K562 (cell line): ENCODE measurements at regions not wholly inside any gene's neighbourhood (a gene's known extent, or its start where the extent isn't known, plus 50 kb on each side); places are given as distances from the start of the nearest gene placed in this dataset.

Source experiments
- AFF4 ChIP-seq: sonication (generic); formaldehyde crosslinking; IDR thresholded peaks from 2 replicates; pipeline ENCODE4 v1.8.0; 2023; ENCODE audit warnings: mild to moderate bottlenecking, missing genetic modification reagents
- ARID1B ChIP-seq: fragments of 450-650 bp; IDR thresholded peaks from 2 replicates; pipeline ENCODE4 v1.6.1; 2016; ENCODE audit warnings: antibody characterized with exemption, mild to moderate bottlenecking, inconsistent platforms
- CCAR2 ChIP-seq: fragments of 200-400 bp; formaldehyde crosslinking; IDR thresholded peaks from 2 replicates; pipeline ENCODE4 v1.6.1; 2017; ENCODE audit warnings: mild to moderate bottlenecking, low read depth, low read length
- CLOCK ChIP-seq: fragments of 250-450 bp; sonication (Bioruptor Pico); IDR thresholded peaks from 2 replicates; pipeline ENCODE4 v1.4.0; 2020; ENCODE audit warnings: mild to moderate bottlenecking, moderate library complexity, borderline replicate concordance
- ELK3 ChIP-seq: fragments of 450-650 bp; formaldehyde crosslinking; IDR thresholded peaks from 2 replicates; pipeline ENCODE4 v1.4.0; 2020; ENCODE audit warnings: mild to moderate bottlenecking
- KDM1A ChIP-seq, 2 experiments: fragments of 450-650 bp; IDR thresholded peaks; 2 replicates each; pipeline ENCODE4 v1.6.1; 2016; ENCODE audit warnings: mild to moderate bottlenecking in 2 of 2
- MCM3 ChIP-seq: fragments of 450-650 bp; IDR thresholded peaks from 2 replicates; pipeline ENCODE4 v1.6.1; 2016
- USF1 ChIP-seq: sonication (generic); formaldehyde crosslinking; IDR thresholded peaks from 2 replicates; pipeline ENCODE4 v1.9.0; 2022; ENCODE audit warnings: mild to moderate bottlenecking, missing genetic modification reagents
- TF ChIP-seq, protein P1 (sequence below): fragments of 250-450 bp; sonication (Bioruptor Pico); IDR thresholded peaks from 2 replicates; pipeline ENCODE4 v1.4.0; 2020; ENCODE audit warnings: mild to moderate bottlenecking, moderate library complexity
- TF ChIP-seq, protein P2 (sequence below): IDR thresholded peaks from 3 replicates; pipeline ENCODE4 v1.6.1; 2011; ENCODE audit warnings: borderline replicate concordance, mild to moderate bottlenecking; ENCODE audit not compliant: insufficient read length, insufficient read depth

GRCh38 chr10:27360581-27361172, 120.1 kb upstream of the ACBD5 start (continued):
- TF ChIP-seq, protein P1, sequence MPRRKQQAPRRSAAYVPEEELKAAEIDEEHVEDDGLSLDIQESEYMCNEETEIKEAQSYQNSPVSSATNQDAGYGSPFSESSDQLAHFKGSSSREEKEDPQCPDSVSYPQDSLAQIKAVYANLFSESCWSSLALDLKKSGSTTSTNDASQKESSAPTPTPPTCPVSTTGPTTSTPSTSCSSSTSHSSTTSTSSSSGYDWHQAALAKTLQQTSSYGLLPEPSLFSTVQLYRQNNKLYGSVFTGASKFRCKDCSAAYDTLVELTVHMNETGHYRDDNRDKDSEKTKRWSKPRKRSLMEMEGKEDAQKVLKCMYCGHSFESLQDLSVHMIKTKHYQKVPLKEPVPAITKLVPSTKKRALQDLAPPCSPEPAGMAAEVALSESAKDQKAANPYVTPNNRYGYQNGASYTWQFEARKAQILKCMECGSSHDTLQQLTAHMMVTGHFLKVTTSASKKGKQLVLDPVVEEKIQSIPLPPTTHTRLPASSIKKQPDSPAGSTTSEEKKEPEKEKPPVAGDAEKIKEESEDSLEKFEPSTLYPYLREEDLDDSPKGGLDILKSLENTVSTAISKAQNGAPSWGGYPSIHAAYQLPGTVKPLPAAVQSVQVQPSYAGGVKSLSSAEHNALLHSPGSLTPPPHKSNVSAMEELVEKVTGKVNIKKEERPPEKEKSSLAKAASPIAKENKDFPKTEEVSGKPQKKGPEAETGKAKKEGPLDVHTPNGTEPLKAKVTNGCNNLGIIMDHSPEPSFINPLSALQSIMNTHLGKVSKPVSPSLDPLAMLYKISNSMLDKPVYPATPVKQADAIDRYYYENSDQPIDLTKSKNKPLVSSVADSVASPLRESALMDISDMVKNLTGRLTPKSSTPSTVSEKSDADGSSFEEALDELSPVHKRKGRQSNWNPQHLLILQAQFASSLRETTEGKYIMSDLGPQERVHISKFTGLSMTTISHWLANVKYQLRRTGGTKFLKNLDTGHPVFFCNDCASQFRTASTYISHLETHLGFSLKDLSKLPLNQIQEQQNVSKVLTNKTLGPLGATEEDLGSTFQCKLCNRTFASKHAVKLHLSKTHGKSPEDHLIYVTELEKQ: no peak
- TF ChIP-seq ARID1B: 0 out of 2 replicates have a peak, but pooled peaks have one; percentile 8
- no peak for TF ChIP-seq ELK3
- TF ChIP-seq MCM3: no peak
- TF ChIP-seq AFF4: no peak
- TF ChIP-seq CLOCK (CRISPR knock-in tag): no peak
- TF ChIP-seq USF1 (CRISPR knock-in tag): no peak
- peak in 1 of 2 experiments; percentile 23; a peak in 1 of 4 replicates for TF ChIP-seq KDM1A (IDR thresholded peaks at IDR 0.05)
- TF ChIP-seq, protein P2, sequence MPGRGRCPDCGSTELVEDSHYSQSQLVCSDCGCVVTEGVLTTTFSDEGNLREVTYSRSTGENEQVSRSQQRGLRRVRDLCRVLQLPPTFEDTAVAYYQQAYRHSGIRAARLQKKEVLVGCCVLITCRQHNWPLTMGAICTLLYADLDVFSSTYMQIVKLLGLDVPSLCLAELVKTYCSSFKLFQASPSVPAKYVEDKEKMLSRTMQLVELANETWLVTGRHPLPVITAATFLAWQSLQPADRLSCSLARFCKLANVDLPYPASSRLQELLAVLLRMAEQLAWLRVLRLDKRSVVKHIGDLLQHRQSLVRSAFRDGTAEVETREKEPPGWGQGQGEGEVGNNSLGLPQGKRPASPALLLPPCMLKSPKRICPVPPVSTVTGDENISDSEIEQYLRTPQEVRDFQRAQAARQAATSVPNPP: no peak
- no peak for TF ChIP-seq CCAR2
